HepG2 (cell line): ENCODE measurements at regions not wholly inside any gene's neighbourhood (a gene's known extent, or its start where the extent isn't known, plus 50 kb on each side); places are given as distances from the start of the nearest gene placed in this dataset.

ENCODE experiments used
- ATAC-seq: fragments of 200-7000 bp; cut with Tn5 transposase; 3 replicates; pipeline ENCODE4 v1.9.1; 2020; ENCODE audit warnings: mild to moderate bottlenecking, moderate library complexity
- BruUV-seq: library from RNA; stranded (reverse); fragments of 400-500 nt; replicated peaks from 2 replicates; lab custom pipeline; 2021; lab: Mats Ljungman, UMichigan
- CTCF ChIA-PET: fragments of 300-600 bp; formaldehyde crosslinking; extraction: SDS; loops from one replicate; lab custom pipeline; 2021; ENCODE audit warnings: low total read pairs, inconsistent platforms, low intra/inter-chr PET ratio; lab: Yijun Ruan, JAX
- POLR2A ChIA-PET: fragments of 350-600 bp; sonication (Branson Sonifier 250); formaldehyde crosslinking; loops from one replicate; lab custom pipeline; 2020; ENCODE audit warnings: antibody characterized with exemption, inconsistent platforms; lab: Yijun Ruan, JAX
- DNase-seq: peaks from one replicate; pipeline ENCODE4 v3.0.0-alpha.2; 2015; ENCODE audit warnings: low spot score
- FAIRE-seq: peaks from 3 replicates; lab custom pipeline; 2011; peaks lifted over from hg19 to GRCh38; lab: Jason Lieb, UNC
- H2AFZ ChIP-seq: one replicate; pipeline ENCODE4 v1.6.1; 2011; ENCODE audit warnings: low read length, inconsistent platforms
- H3K27ac ChIP-seq: fragments of 300-600 bp; 3 replicates; pipeline ENCODE4 v1.8.0; 2011; ENCODE audit warnings: mixed run types, mild to moderate bottlenecking, mixed read lengths, low read length, inconsistent platforms; ENCODE audit not compliant: insufficient read depth; ENCODE audit errors: extremely low read length
- H3K27me3 ChIP-seq, 2 experiments: fragments of 200-600 bp in 1 of 2; 2 replicates in 1 of 2; 3 replicates in 1 of 2; pipeline versions ENCODE4 v1.6.0 to v1.8.0; 2011; ENCODE audit warnings: low read length in 2 of 2, mild to moderate bottlenecking in 2 of 2, moderate library complexity in 2 of 2, inconsistent platforms in 1 of 2; ENCODE audit not compliant: insufficient read depth in 2 of 2, control insufficient read depth in 1 of 2
- H3K36me3 ChIP-seq, 2 experiments: fragments of 200-600 bp in 1 of 2; replicated peaks in 1 of 2; 2 replicates in 1 of 2; 3 replicates in 1 of 2; pipeline versions ENCODE4 v1.5.1 to v1.8.0; 2011; ENCODE audit warnings: low read length in 2 of 2, inconsistent platforms in 1 of 2; ENCODE audit not compliant: insufficient read depth in 2 of 2, control insufficient read depth in 1 of 2
- H3K4me1 ChIP-seq: 2 replicates; pipeline ENCODE4 v1.5.1; 2012; ENCODE audit warnings: low read length, inconsistent platforms; ENCODE audit not compliant: insufficient read depth
- H3K4me2 ChIP-seq: 2 replicates; pipeline ENCODE4 v1.6.0; 2011; ENCODE audit warnings: low read depth, low read length, inconsistent platforms
- H3K4me3 ChIP-seq, 3 experiments: fragments of 200-600 bp in 1 of 3; sonication (generic), shearing (Covaris generic) in 1 of 3; replicated peaks in 1 of 3; 2 replicates each; pipeline ENCODE4 v1.5.1; 2011 to 2016; ENCODE audit warnings: low read length in 3 of 3, inconsistent platforms in 2 of 3, low read depth in 2 of 3, mild to moderate bottlenecking in 2 of 3, control low read depth in 1 of 3, mixed read lengths in 1 of 3; ENCODE audit not compliant: insufficient read depth in 1 of 3
- H3K79me2 ChIP-seq: one replicate; pipeline ENCODE4 v1.6.1; 2011; ENCODE audit warnings: low read length, inconsistent platforms; ENCODE audit not compliant: insufficient read depth
- H3K9ac ChIP-seq: 2 replicates; pipeline ENCODE4 v1.6.0; 2011; ENCODE audit warnings: mild to moderate bottlenecking, low read depth, low read length, inconsistent platforms; ENCODE audit not compliant: insufficient read depth
- H3K9me3 ChIP-seq: 2 replicates; pipeline ENCODE4 v1.5.1; 2012; ENCODE audit warnings: mild to moderate bottlenecking, low read length
- H4K20me1 ChIP-seq: 2 replicates; pipeline ENCODE4 v1.6.0; 2011; ENCODE audit warnings: inconsistent platforms, mild to moderate bottlenecking, low read length, moderate library complexity; ENCODE audit not compliant: insufficient read depth
- CBX5 ChIP-seq: sonication (generic); formaldehyde crosslinking; IDR thresholded peaks from 2 replicates; pipeline ENCODE4 v1.4.0; 2020; ENCODE audit warnings: missing genetic modification reagents, borderline replicate concordance
- HMGXB3 ChIP-seq: sonication (generic); formaldehyde crosslinking; IDR thresholded peaks from 2 replicates; pipeline ENCODE4 v1.4.0; 2020; ENCODE audit warnings: missing genetic modification reagents, borderline replicate concordance
- ZNF251 ChIP-seq: sonication (generic); formaldehyde crosslinking; IDR thresholded peaks from 2 replicates; pipeline ENCODE4 v1.9.0; 2021; ENCODE audit warnings: mild to moderate bottlenecking, missing genetic modification reagents
- ZNF296 ChIP-seq: sonication (generic); formaldehyde crosslinking; conservative IDR thresholded peaks from 2 replicates; pipeline ENCODE4 v1.5.0; 2020; ENCODE audit warnings: mild to moderate bottlenecking, missing genetic modification reagents
- ZNF543 ChIP-seq: sonication (generic); formaldehyde crosslinking; IDR thresholded peaks from 2 replicates; pipeline ENCODE4 v1.4.0; 2020; ENCODE audit warnings: mild to moderate bottlenecking, missing genetic modification reagents
- WGBS: methylation state at CpG from one replicate; pipeline ENCODE4 v1.1.6; 2017; ENCODE audit warnings: low lambda C conversion rate; 5-methylcytosine and 5-hydroxymethylcytosine counted together
- in situ Hi-C: cut with HindIII; loops from 2 replicates; pipeline ENCODE4 v1.10.0; 2017; ENCODE audit warnings: low pct_unique_long_range_greater_than_20kb; ENCODE audit not compliant: extremely low pct_ligation_motif_present
- intact Hi-C: fragments of 100-400 bp; cut with micrococcal nuclease; formaldehyde crosslinking; loops from one replicate; pipeline ENCODE4 v1.10.0; 2022; ENCODE audit not compliant: unreplicated experiment
- TF ChIP-seq, protein P1 (sequence below): sonication (generic); formaldehyde crosslinking; IDR thresholded peaks from 2 replicates; pipeline ENCODE4 v1.4.0; 2020; ENCODE audit warnings: mild to moderate bottlenecking, low read depth, missing genetic modification reagents

DNA sequence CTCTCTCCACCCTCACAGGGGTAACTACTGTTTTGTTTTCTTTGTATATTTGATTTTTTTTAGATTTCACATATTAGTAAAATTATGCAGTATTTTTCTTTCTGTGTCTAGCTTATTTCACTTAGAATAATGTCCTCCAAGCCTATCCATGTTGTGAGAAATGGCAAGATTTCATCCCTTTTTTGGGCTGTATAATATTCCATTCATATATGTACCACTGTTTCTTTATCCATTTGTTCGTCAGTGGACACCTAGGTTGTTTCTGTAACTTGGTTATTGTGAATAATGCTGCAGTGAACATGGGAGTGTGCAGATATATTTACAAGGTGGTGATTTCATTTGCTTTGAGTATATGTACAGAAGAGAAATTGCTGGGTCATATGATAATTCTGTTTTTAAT is 144.0 kb upstream of the CHD1 start:
- no peak for TF ChIP-seq ZNF251 (CRISPR knock-in tag)
- TF ChIP-seq ZNF296 (CRISPR knock-in tag): no peak
- TF ChIP-seq HMGXB3 (CRISPR knock-in tag): no peak
- no peak for TF ChIP-seq ZNF543
- no peak for TF ChIP-seq CBX5 (CRISPR knock-in tag)
- TF ChIP-seq, protein P1, sequence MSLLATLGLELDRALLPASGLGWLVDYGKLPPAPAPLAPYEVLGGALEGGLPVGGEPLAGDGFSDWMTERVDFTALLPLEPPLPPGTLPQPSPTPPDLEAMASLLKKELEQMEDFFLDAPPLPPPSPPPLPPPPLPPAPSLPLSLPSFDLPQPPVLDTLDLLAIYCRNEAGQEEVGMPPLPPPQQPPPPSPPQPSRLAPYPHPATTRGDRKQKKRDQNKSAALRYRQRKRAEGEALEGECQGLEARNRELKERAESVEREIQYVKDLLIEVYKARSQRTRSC: no peak
- Histone ChIP-seq H3K9ac (no peak overlapping the region), H3K36me3 (no peaks in the 10 kb centered on the region), H4K20me1 (no peaks in the 10 kb centered on the region), H3K79me2 (no peaks in the 10 kb centered on the region), H3K4me1 (no peaks in the 10 kb centered on the region), H3K9me3 (no peaks in the 10 kb centered on the region), H2AFZ (no peak overlapping the region), H3K27ac (no peak overlapping the region), H3K4me2 (no peak overlapping the region), H3K27me3 (no peaks in the 10 kb centered on the region), H3K4me3 (no peak overlapping the region)
- POLR2A ChIA-PET: no interaction called here
- DNase-seq (no peak), ATAC-seq (no peak), FAIRE-seq (no peak)
- BruUV-seq: no TSS peak
- intact Hi-C loops (no loop called here), in situ Hi-C loops (no loop called here)
- CTCF ChIA-PET: no interaction called here
- 4% methylated on average over 1 of the region's 1 CpG for WGBS
